AG10803 (cell line): ENCODE measurements at regions not wholly inside any gene's neighbourhood (a gene's known extent, or its start where the extent isn't known, plus 50 kb on each side); places are given as distances from the start of the nearest gene placed in this dataset.

Source experiments
- DNase-seq: peaks from one replicate; pipeline ENCODE4 v3.0.0; 2010; ENCODE audit warnings: low read depth
- H3K4me3 ChIP-seq: 2 replicates; pipeline ENCODE4 v1.5.1; 2011; ENCODE audit warnings: mild to moderate bottlenecking, low read length, control low read depth
- TF ChIP-seq, protein P1 (sequence below): conservative IDR thresholded peaks from 2 replicates; pipeline ENCODE4 v1.5.1; 2011; ENCODE audit warnings: mild to moderate bottlenecking, low read length, control low read depth, inconsistent platforms

DNA sequence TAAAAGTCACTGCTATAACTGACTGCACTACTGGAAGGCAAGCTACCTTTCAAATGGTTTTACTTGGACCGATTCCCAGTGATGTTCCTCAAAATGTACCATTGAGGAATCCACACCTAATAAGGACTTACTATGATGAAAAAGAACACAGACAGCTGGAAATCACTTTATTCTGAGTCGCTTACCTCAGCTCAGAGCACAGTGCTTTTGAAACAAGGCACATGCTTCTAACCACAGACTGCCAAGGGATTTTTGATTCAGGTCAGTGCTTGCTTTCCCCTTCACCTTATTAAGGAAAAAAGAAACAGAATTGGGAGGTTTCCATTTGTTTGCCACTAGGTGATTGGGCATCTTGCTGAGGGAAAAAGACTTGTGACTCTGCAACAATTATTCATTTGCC lies 707.5 kb upstream of the FSHR start:
- H3K4me3 ChIP-seq, result no peak overlapping the region
- no peak for DNase-seq
- TF ChIP-seq, protein P1, sequence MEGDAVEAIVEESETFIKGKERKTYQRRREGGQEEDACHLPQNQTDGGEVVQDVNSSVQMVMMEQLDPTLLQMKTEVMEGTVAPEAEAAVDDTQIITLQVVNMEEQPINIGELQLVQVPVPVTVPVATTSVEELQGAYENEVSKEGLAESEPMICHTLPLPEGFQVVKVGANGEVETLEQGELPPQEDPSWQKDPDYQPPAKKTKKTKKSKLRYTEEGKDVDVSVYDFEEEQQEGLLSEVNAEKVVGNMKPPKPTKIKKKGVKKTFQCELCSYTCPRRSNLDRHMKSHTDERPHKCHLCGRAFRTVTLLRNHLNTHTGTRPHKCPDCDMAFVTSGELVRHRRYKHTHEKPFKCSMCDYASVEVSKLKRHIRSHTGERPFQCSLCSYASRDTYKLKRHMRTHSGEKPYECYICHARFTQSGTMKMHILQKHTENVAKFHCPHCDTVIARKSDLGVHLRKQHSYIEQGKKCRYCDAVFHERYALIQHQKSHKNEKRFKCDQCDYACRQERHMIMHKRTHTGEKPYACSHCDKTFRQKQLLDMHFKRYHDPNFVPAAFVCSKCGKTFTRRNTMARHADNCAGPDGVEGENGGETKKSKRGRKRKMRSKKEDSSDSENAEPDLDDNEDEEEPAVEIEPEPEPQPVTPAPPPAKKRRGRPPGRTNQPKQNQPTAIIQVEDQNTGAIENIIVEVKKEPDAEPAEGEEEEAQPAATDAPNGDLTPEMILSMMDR, result no peak

DNA sequence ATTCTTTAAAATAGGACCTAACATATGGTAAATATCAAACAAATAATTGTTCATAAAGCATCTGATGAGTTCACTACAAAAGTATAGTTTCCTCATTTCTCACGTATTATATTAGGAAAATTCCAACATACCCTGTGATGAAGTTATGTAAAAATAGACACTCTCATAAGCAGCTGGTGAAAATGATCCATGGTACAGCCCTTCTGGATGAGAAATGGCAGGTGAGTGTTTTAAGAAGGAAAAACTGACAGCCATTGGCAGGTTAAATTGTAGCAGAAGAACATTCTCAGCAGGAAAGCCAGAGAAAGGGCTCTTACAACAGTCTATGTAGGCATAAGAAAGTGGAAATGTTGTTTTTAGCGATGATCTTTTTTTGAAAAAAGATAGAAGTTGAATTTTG lies 706.5 kb upstream of the FSHR start:
- DNase-seq, result no peak
- H3K4me3 ChIP-seq, result no peak overlapping the region
- TF ChIP-seq, protein P1, result no peak

DNA sequence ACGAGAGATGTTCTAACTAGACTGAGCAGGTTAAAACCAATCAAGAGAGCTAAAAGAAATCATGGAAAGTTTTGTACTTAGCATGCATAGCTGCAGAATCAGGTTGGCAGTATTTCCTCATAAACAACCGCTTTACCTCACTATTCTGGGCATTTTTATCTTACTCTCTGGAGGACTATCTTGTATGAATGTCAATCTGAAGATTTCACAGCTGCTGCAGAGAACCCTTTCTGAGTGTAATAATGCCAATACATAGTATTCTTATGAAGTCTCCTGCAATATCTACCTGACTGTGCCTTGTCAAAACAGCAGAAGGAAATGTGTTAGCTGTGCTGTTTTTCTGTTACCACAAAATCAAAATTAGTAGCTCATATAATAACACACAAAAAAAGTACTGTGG lies 705.9 kb upstream of the FSHR start:
- no peak overlapping the region for H3K4me3 ChIP-seq
- TF ChIP-seq, protein P1, result no peak
- DNase-seq, result no peak

DNA sequence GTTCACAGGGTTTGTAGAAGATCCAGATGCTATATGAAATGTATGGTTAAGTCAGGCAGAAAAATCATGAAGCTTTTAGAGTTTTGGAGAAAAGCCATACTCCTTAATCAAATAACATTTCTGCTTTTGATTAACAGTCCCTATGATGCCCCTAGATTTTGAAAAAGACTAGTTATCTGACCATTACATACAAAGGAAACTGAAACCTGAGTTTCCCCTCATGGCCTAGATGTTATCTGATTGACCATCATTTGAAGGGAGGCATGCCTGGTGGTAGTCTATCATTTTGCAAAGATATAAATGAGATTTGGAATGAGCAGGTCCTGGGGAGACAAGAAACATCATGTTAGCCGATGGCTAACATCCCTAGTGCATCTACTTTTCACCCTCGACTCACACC lies 704.3 kb upstream of the FSHR start:
- TF ChIP-seq, protein P1, result no peak
- no peak overlapping the region for H3K4me3 ChIP-seq
- no peak for DNase-seq

DNA sequence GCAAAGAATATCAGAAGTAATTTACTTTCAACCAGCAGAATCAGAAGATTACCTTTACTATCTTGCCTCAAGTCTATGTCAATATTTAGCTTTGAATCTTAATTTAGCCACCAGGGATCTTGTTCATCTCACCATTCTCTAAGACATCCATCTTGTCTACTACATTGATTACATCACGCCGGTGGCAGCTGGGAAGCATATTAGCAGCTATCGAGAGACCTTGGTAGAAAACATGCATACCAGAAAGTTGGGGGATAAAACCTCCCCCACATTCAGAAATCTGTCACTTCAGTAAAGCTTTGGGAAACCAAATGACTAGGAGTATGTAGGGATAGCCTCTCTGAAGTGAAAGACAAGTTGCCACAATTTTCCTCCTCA lies 703.8 kb upstream of the FSHR start:
- TF ChIP-seq, protein P1, result no peak
- no peak overlapping the region for H3K4me3 ChIP-seq
- no peak for DNase-seq

DNA sequence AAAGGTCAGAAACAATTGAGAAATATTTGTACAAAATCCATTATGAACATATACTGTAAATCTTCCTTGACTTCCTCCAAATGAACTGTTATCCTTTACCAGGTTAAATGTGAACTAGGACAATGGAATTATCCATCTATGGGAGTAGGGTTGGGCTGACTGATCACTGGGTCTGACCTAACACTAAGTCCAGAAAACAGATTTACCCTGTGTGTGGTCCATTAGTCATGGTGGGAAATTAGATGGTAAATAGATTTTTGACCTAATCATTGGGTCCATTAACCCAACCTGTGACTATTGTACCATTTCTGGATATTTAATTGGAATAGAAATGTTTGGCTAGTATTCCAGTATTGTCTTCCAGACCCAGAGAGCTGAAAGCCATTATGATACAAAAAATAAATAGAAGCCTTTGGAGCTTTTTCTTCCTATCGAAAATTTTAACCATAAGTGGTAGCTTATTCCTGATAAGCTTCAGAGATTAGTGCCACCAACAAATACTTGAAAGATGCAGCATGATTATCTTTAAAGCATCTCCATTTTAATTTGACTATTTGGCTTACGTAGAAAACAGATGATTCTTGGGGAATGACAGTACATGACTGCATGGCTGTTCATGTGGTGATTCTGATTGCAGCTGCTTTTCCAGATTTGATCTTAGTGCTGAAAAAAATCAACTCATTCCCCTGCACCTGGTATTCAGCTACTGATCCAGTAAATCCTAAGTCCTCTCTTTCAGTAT lies 703.2 kb upstream of the FSHR start:
- DNase-seq, result no peak
- no peak overlapping the region for H3K4me3 ChIP-seq
- TF ChIP-seq, protein P1, result no peak

DNA sequence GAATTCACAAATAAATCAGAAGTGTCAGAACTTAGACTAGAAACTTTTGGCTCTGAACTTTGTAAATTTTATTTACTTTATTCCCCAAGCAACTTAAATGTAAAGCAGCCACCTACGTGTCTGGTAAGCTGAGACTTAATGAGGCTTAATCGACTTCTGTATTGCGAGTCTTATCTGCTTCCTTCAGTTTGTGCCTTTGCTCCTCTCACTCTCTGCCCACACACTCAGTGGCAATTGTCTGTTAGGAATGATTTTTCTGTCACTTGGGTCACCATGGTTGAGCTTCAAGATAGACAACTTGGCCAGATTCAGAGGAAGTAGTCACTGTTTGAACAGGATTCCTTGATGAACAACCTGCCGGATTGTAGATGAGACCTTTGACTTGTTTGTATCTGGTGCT lies 691.4 kb upstream of the FSHR start:
- H3K4me3 ChIP-seq, result no peak overlapping the region
- TF ChIP-seq, protein P1, result no peak
- DNase-seq, result no peak
